IMR-90 (cell line): ENCODE measurements at regions not wholly inside any gene's neighbourhood (a gene's known extent, or its start where the extent isn't known, plus 50 kb on each side); places are given as distances from the start of the nearest gene placed in this dataset.

ENCODE experiments used
- ATAC-seq: fragments of 200-7000 bp; cut with Tn5 transposase; 2 replicates; pipeline ENCODE4 v1.9.1; 2020; ENCODE audit warnings: low read depth, mild to moderate bottlenecking, moderate library complexity
- BruUV-seq: library from RNA; stranded (reverse); fragments of 400-500 nt; replicated peaks from 2 replicates; lab custom pipeline; 2021; lab: Mats Ljungman, UMichigan
- CTCF ChIA-PET: fragments of 300-600 bp; formaldehyde crosslinking; extraction: SDS; loops from one replicate; lab custom pipeline; 2021; ENCODE audit warnings: antibody characterized with exemption; lab: Yijun Ruan, JAX
- POLR2A ChIA-PET: fragments of 300-600 bp; sonication (Branson Sonifier 250); formaldehyde crosslinking; loops from one replicate; lab custom pipeline; 2022; ENCODE audit warnings: antibody characterized with exemption; ENCODE audit not compliant: unreplicated experiment; lab: Charles Lee
- DNase-seq: peaks from one replicate; pipeline ENCODE4 v3.0.0; 2013
- H2AFZ ChIP-seq: replicated peaks from 2 replicates; pipeline ENCODE3; 2013; ENCODE audit warnings: low read length, mild to moderate bottlenecking; ENCODE audit not compliant: poor library complexity
- H2AK5ac ChIP-seq: 2 replicates; pipeline ENCODE4 v1.6.1; 2013; ENCODE audit warnings: low read depth, low read length, inconsistent platforms
- H2AK9ac ChIP-seq: replicated peaks from 2 replicates; pipeline ENCODE3; 2013; ENCODE audit warnings: mild to moderate bottlenecking, low read depth, low read length, moderate library complexity; ENCODE audit not compliant: poor library complexity
- H2BK120ac ChIP-seq: 2 replicates; pipeline ENCODE4 v1.6.1; 2013; ENCODE audit warnings: low read depth, low read length, inconsistent platforms
- H2BK15ac ChIP-seq: 3 replicates; pipeline ENCODE4 v1.6.1; 2013; ENCODE audit warnings: low read depth, low read length, inconsistent platforms
- H2BK20ac ChIP-seq: 2 replicates; pipeline ENCODE4 v1.6.1; 2013; ENCODE audit warnings: low read depth, mild to moderate bottlenecking, inconsistent platforms, low read length, moderate library complexity
- H2BK5ac ChIP-seq: 2 replicates; pipeline ENCODE4 v1.6.1; 2013; ENCODE audit warnings: mild to moderate bottlenecking, low read depth, low read length, inconsistent platforms; ENCODE audit not compliant: poor library complexity, severe bottlenecking
- H3K14ac ChIP-seq: replicated peaks from 2 replicates; pipeline ENCODE4 v1.6.1; 2013; ENCODE audit warnings: low read depth, low read length, inconsistent platforms
- H3K18ac ChIP-seq: 2 replicates; pipeline ENCODE4 v1.6.1; 2013; ENCODE audit warnings: low read depth, low read length, control low read depth
- H3K23ac ChIP-seq: 2 replicates; pipeline ENCODE4 v1.6.1; 2013; ENCODE audit warnings: low read depth, low read length, inconsistent platforms
- H3K27ac ChIP-seq: 2 replicates; pipeline ENCODE4 v1.5.1; 2013; ENCODE audit warnings: mild to moderate bottlenecking, control low read depth, low read length; ENCODE audit not compliant: insufficient read depth
- H3K27me3 ChIP-seq: 2 replicates; pipeline ENCODE4 v1.6.1; 2013; ENCODE audit warnings: low read length; ENCODE audit not compliant: control insufficient read depth, insufficient read depth
- H3K36me3 ChIP-seq: 2 replicates; pipeline ENCODE4 v1.6.1; 2013; ENCODE audit warnings: low read length, mixed read lengths; ENCODE audit not compliant: control insufficient read depth, insufficient read depth
- H3K4ac ChIP-seq: 2 replicates; pipeline ENCODE4 v1.6.1; 2013; ENCODE audit warnings: low read depth, low read length, inconsistent platforms
- H3K4me1 ChIP-seq: 2 replicates; pipeline ENCODE4 v1.6.1; 2013; ENCODE audit warnings: low read length, mixed read lengths; ENCODE audit not compliant: control insufficient read depth, insufficient read depth
- H3K4me2 ChIP-seq: 2 replicates; pipeline ENCODE4 v1.6.1; 2013; ENCODE audit warnings: low read depth, mild to moderate bottlenecking, control low read depth, low read length, moderate library complexity
- H3K4me3 ChIP-seq: 2 replicates; pipeline ENCODE4 v1.5.1; 2013; ENCODE audit warnings: low read depth, mild to moderate bottlenecking, control low read depth, low read length, moderate library complexity; ENCODE audit not compliant: insufficient read depth
- H3K56ac ChIP-seq: 2 replicates; pipeline ENCODE4 v1.6.1; 2013; ENCODE audit warnings: low read length, inconsistent platforms; ENCODE audit not compliant: insufficient read depth; ENCODE audit errors: extremely low read depth
- H3K79me1 ChIP-seq, 2 experiments: 2 replicates each; pipeline ENCODE4 v1.6.1; 2013; ENCODE audit warnings: low read length in 2 of 2, inconsistent platforms in 1 of 2, low read depth in 1 of 2
- H3K9ac ChIP-seq: 2 replicates; pipeline ENCODE4 v1.6.1; 2013; ENCODE audit warnings: low read depth, low read length, control low read depth
- H3K9me1 ChIP-seq: 2 replicates; pipeline ENCODE4 v1.6.1; 2013; ENCODE audit warnings: low read length, inconsistent platforms; ENCODE audit not compliant: insufficient read depth
- H3K9me3 ChIP-seq: 2 replicates; pipeline ENCODE4 v1.6.1; 2013; ENCODE audit warnings: low read length; ENCODE audit not compliant: control insufficient read depth, insufficient read depth
- H4K20me1 ChIP-seq: 2 replicates; pipeline ENCODE4 v1.6.1; 2013; ENCODE audit warnings: low read length, inconsistent platforms; ENCODE audit not compliant: insufficient read depth
- H4K5ac ChIP-seq: 2 replicates; pipeline ENCODE4 v1.6.1; 2013; ENCODE audit warnings: mild to moderate bottlenecking, low read depth, low read length, control low read depth
- H4K8ac ChIP-seq, 2 experiments: 2 replicates each; pipeline ENCODE4 v1.6.1; 2013; ENCODE audit warnings: low read depth in 2 of 2, low read length in 2 of 2, control low read depth in 1 of 2, inconsistent platforms in 1 of 2
- H4K91ac ChIP-seq: 2 replicates; pipeline ENCODE4 v1.6.1; 2013; ENCODE audit warnings: low read depth, low read length, inconsistent platforms; ENCODE audit not compliant: insufficient read depth
- BHLHE40 ChIP-seq: fragments of 150-350 bp; IDR thresholded peaks from 2 replicates; pipeline ENCODE4 v1.6.1; 2016; ENCODE audit warnings: mild to moderate bottlenecking, low read depth, low read length
- CHD1 ChIP-seq: IDR thresholded peaks from 2 replicates; pipeline ENCODE4 v1.6.1; 2012; ENCODE audit warnings: low read depth, low read length, improper control_type of control experiment
- CTCF ChIP-seq: conservative IDR thresholded peaks from 2 replicates; pipeline ENCODE4 v1.5.1; 2012; ENCODE audit warnings: mild to moderate bottlenecking, low read depth, low read length, improper control_type of control experiment
- ELK1 ChIP-seq: fragments of 150-350 bp; IDR thresholded peaks from 2 replicates; pipeline ENCODE4 v1.6.1; 2016; ENCODE audit warnings: low read depth, mild to moderate bottlenecking, low read length, moderate library complexity, borderline replicate concordance
- FOS ChIP-seq: fragments of 150-350 bp; IDR thresholded peaks from 2 replicates; pipeline ENCODE4 v1.6.1; 2016; ENCODE audit warnings: low read depth, low read length
- MAFK ChIP-seq: IDR thresholded peaks from 2 replicates; pipeline ENCODE4 v1.6.1; 2012; ENCODE audit warnings: low read depth, low read length, improper control_type of control experiment
- MAZ ChIP-seq: IDR thresholded peaks from 2 replicates; pipeline ENCODE4 v1.6.1; 2012; ENCODE audit warnings: low read depth, mild to moderate bottlenecking, low read length, improper control_type of control experiment, moderate library complexity, borderline replicate concordance
- MXI1 ChIP-seq: IDR thresholded peaks from 2 replicates; pipeline ENCODE4 v1.6.1; 2012; ENCODE audit warnings: low read depth, mild to moderate bottlenecking, low read length, moderate library complexity, borderline replicate concordance
- NFE2L2 ChIP-seq: fragments of 150-350 bp; IDR thresholded peaks from 2 replicates; pipeline ENCODE4 v1.6.1; 2016; ENCODE audit warnings: low read depth, mild to moderate bottlenecking, low read length
- POLR2A ChIP-seq: IDR thresholded peaks from 2 replicates; pipeline ENCODE4 v1.6.1; 2012; ENCODE audit warnings: mild to moderate bottlenecking, low read depth, low read length
- RAD21 ChIP-seq: IDR thresholded peaks from 2 replicates; pipeline ENCODE4 v1.6.1; 2012; ENCODE audit warnings: low read length, improper control_type of control experiment
- RCOR1 ChIP-seq: IDR thresholded peaks from 2 replicates; pipeline ENCODE4 v1.6.1; 2012; ENCODE audit warnings: mild to moderate bottlenecking, low read length, improper control_type of control experiment; ENCODE audit not compliant: insufficient replicate concordance
- RFX5 ChIP-seq: IDR thresholded peaks from 2 replicates; pipeline ENCODE4 v1.8.0; 2012; ENCODE audit warnings: low read depth, mild to moderate bottlenecking, low read length, moderate library complexity
- SMC3 ChIP-seq: fragments of 150-350 bp; IDR thresholded peaks from 2 replicates; pipeline ENCODE4 v1.6.1; 2016; ENCODE audit warnings: low read depth, mild to moderate bottlenecking, antibody characterized with exemption, low read length, moderate library complexity
- USF2 ChIP-seq: fragments of 150-350 bp; IDR thresholded peaks from 2 replicates; pipeline ENCODE4 v1.6.1; 2017; ENCODE audit warnings: mild to moderate bottlenecking, antibody characterized with exemption, low read length, low read depth
- WGBS, 2 experiments: methylation state at CpG; one replicate each; pipeline versions ENCODE4 v1.1.5 to v1.1.7; 2013; ENCODE audit warnings: missing lambda C conversion rate in 2 of 2; ENCODE audit not compliant: insufficient read length in 1 of 2; ENCODE audit errors: extremely low coverage in 2 of 2; 5-methylcytosine and 5-hydroxymethylcytosine counted together
- dilution Hi-C: fragments of 300-500 bp; cut with HindIII; formaldehyde crosslinking; loops from one replicate; pipeline ENCODE4 v1.14.3; 2018; ENCODE audit warnings: low sequenced_read_pairs; ENCODE audit not compliant: unreplicated experiment
- in situ Hi-C: fragments of 300-500 bp; cut with MboI; formaldehyde crosslinking; loops from 3 replicates; pipeline ENCODE4 v1.14.3; 2019; ENCODE audit warnings: low sequenced_read_pairs, inconsistent platforms, mixed read lengths
- intact Hi-C: fragments of 100-400 bp; cut with micrococcal nuclease; formaldehyde crosslinking; loops from 2 replicates; pipeline ENCODE4 v1.10.0; 2022

- Histone ChIP-seq H3K14ac (no peak overlapping the region), H3K27me3 (no peaks in the 10 kb centered on the region), H2AK5ac (no peak overlapping the region), H3K79me1 (no peaks in the 10 kb centered on the region), H3K18ac (no peak overlapping the region), H3K23ac (no peak overlapping the region), H3K4me2 (no peak overlapping the region), H3K4me3 (no peak overlapping the region), H2AK9ac (no peak overlapping the region), H3K27ac (no peak overlapping the region), H3K36me3 (no peaks in the 10 kb centered on the region), H2BK20ac (no peak overlapping the region), H4K8ac (no peak overlapping the region), H3K9me3 (peaks cover 16% of the 10 kb centered on the region), H4K91ac (no peak overlapping the region), H3K56ac (no peak overlapping the region), H2BK15ac (no peak overlapping the region), H2BK120ac (no peak overlapping the region), H3K9me1 (no peaks in the 10 kb centered on the region), H3K9ac (no peak overlapping the region), H3K4ac (no peak overlapping the region), H4K5ac (no peak overlapping the region), H2BK5ac (no peak overlapping the region), H2AFZ (no peak overlapping the region), H4K20me1 (no peaks in the 10 kb centered on the region), H3K4me1 (no peaks in the 10 kb centered on the region)
- BruUV-seq, result no TSS peak
- DNase-seq (no peak), ATAC-seq (no peak)
- intact Hi-C loops, result no loop called here
- TF ChIP-seq MAZ, result no peak
- TF ChIP-seq FOS, result no peak
- no peak for TF ChIP-seq CTCF
- no peak for TF ChIP-seq BHLHE40
- no peak for TF ChIP-seq NFE2L2
- TF ChIP-seq POLR2A, result no peak
- no peak for TF ChIP-seq CHD1
- TF ChIP-seq SMC3, result no peak
- TF ChIP-seq MXI1, result no peak
- TF ChIP-seq ELK1, result no peak
- no peak for TF ChIP-seq RFX5
- TF ChIP-seq RCOR1, result no peak
- no peak for TF ChIP-seq USF2
- TF ChIP-seq RAD21, result no peak
- TF ChIP-seq MAFK, result no peak
- dilution Hi-C loops, result no loop called here
- whole genome bisulfite sequencing, 2 experiments, result 100% methylated on average over 1 of the region's 5 CpGs; no CpG with 5 or more reads in 1 of the 2 experiments
- ChIA-PET POLR2A (no interaction called here), CTCF (no interaction called here)
- in situ Hi-C loops, result no loop called here
These were observed 174.9 kb downstream of the NSG2 start for GRCh38 chr5:174220417-174220816.
